ENCODE measurements at regions not wholly inside any gene's neighbourhood (a gene's known extent, or its start where the extent isn't known, plus 50 kb on each side); places are given as distances from the start of the nearest gene placed in this dataset.
A peak's percentile ranks its signal among the peaks of the same experiment; 100 is the strongest.

- DNase-seq (ENCODE audit: insufficient read length) (no peak), FAIRE-seq (no peak)
- TF ChIP-seq TAF1 (IDR thresholded peaks at IDR 0.05; ENCODE audit: borderline replicate concordance, low read depth, low read length) (no peak), POLR2A (IDR thresholded peaks at IDR 0.05; ENCODE audit: low read depth, low read length) (no peak), POLR2AphosphoS5 (IDR thresholded peaks at IDR 0.05; ENCODE audit: low read depth, low read length) (no peak)
Measured at GRCh38 chr9:91028166-91028827, 226.7 kb downstream of the SYK start.

- no peak for FAIRE-seq
- no peak for DNase-seq (ENCODE audit: insufficient read length)
- TF ChIP-seq POLR2A (IDR thresholded peaks at IDR 0.05; ENCODE audit: low read depth, low read length), result no peak
- TF ChIP-seq TAF1 (IDR thresholded peaks at IDR 0.05; ENCODE audit: borderline replicate concordance, low read depth, low read length), result no peak
- TF ChIP-seq POLR2AphosphoS5 (IDR thresholded peaks at IDR 0.05; ENCODE audit: low read depth, low read length), result no peak
Measured at GRCh38 chr9:91029650-91030361, 228.2 kb downstream of the SYK start.

- TF ChIP-seq POLR2A (IDR thresholded peaks at IDR 0.05; ENCODE audit: low read depth, low read length), result no peak
- no peak for TF ChIP-seq POLR2AphosphoS5 (IDR thresholded peaks at IDR 0.05; ENCODE audit: low read depth, low read length)
- TF ChIP-seq TAF1 (IDR thresholded peaks at IDR 0.05; ENCODE audit: borderline replicate concordance, low read depth, low read length), result no peak
- DNase-seq (ENCODE audit: insufficient read length) (no peak), FAIRE-seq (no peak)
Measured at GRCh38 chr9:91032121-91032531, 230.5 kb downstream of the SYK start.

- FAIRE-seq (no peak), DNase-seq (ENCODE audit: insufficient read length) (no peak)
- TF ChIP-seq POLR2AphosphoS5 (IDR thresholded peaks at IDR 0.05; ENCODE audit: low read depth, low read length) (no peak), TAF1 (IDR thresholded peaks at IDR 0.05; ENCODE audit: borderline replicate concordance, low read depth, low read length) (no peak), POLR2A (IDR thresholded peaks at IDR 0.05; ENCODE audit: low read depth, low read length) (no peak)
Measured at GRCh38 chr9:91033270-91033669, 231.7 kb downstream of the SYK start.

GRCh38 chr9:91033797-91034196 lies 232.2 kb downstream of the SYK start:
- FAIRE-seq (peak; percentile 40), DNase-seq (ENCODE audit: insufficient read length) (no peak)
- TF ChIP-seq POLR2AphosphoS5 (IDR thresholded peaks at IDR 0.05; ENCODE audit: low read depth, low read length) (no peak), POLR2A (IDR thresholded peaks at IDR 0.05; ENCODE audit: low read depth, low read length) (no peak), TAF1 (IDR thresholded peaks at IDR 0.05; ENCODE audit: borderline replicate concordance, low read depth, low read length) (no peak)

- DNase-seq (ENCODE audit: insufficient read length), result no peak
- FAIRE-seq, result no peak
- TF ChIP-seq TAF1 (IDR thresholded peaks at IDR 0.05; ENCODE audit: borderline replicate concordance, low read depth, low read length), result no peak
- no peak for TF ChIP-seq POLR2AphosphoS5 (IDR thresholded peaks at IDR 0.05; ENCODE audit: low read depth, low read length)
- TF ChIP-seq POLR2A (IDR thresholded peaks at IDR 0.05; ENCODE audit: low read depth, low read length), result no peak
Measured at GRCh38 chr9:91034521-91034920, 232.9 kb downstream of the SYK start.

GRCh38 chr9:91034976-91035824 lies 233.6 kb downstream of the SYK start:
- FAIRE-seq (peak; percentile 5), DNase-seq (ENCODE audit: insufficient read length) (no peak)
- no peak for TF ChIP-seq POLR2A (IDR thresholded peaks at IDR 0.05; ENCODE audit: low read depth, low read length)
- no peak for TF ChIP-seq TAF1 (IDR thresholded peaks at IDR 0.05; ENCODE audit: borderline replicate concordance, low read depth, low read length)
- no peak for TF ChIP-seq POLR2AphosphoS5 (IDR thresholded peaks at IDR 0.05; ENCODE audit: low read depth, low read length)

- FAIRE-seq (no peak), DNase-seq (ENCODE audit: insufficient read length) (no peak)
- TF ChIP-seq TAF1 (IDR thresholded peaks at IDR 0.05; ENCODE audit: borderline replicate concordance, low read depth, low read length), result no peak
- no peak for TF ChIP-seq POLR2A (IDR thresholded peaks at IDR 0.05; ENCODE audit: low read depth, low read length)
- no peak for TF ChIP-seq POLR2AphosphoS5 (IDR thresholded peaks at IDR 0.05; ENCODE audit: low read depth, low read length)
Measured at GRCh38 chr9:91035825-91036208, 234.2 kb downstream of the SYK start.

- TF ChIP-seq POLR2AphosphoS5 (IDR thresholded peaks at IDR 0.05; ENCODE audit: low read depth, low read length) (no peak), TAF1 (IDR thresholded peaks at IDR 0.05; ENCODE audit: borderline replicate concordance, low read depth, low read length) (no peak), POLR2A (IDR thresholded peaks at IDR 0.05; ENCODE audit: low read depth, low read length) (no peak)
- no peak for DNase-seq (ENCODE audit: insufficient read length)
- FAIRE-seq, result no peak
Measured at GRCh38 chr9:91036356-91036755, 234.7 kb downstream of the SYK start.

GRCh38 chr9:91036826-91037510 lies 235.3 kb downstream of the SYK start:
- FAIRE-seq (no peak), DNase-seq (ENCODE audit: insufficient read length) (no peak)
- TF ChIP-seq POLR2A (IDR thresholded peaks at IDR 0.05; ENCODE audit: low read depth, low read length) (no peak), POLR2AphosphoS5 (IDR thresholded peaks at IDR 0.05; ENCODE audit: low read depth, low read length) (no peak)
